ENCODE measurements at regions not wholly inside any gene's neighbourhood (a gene's known extent, or its start where the extent isn't known, plus 50 kb on each side); places are given as distances from the start of the nearest gene placed in this dataset.

DNA sequence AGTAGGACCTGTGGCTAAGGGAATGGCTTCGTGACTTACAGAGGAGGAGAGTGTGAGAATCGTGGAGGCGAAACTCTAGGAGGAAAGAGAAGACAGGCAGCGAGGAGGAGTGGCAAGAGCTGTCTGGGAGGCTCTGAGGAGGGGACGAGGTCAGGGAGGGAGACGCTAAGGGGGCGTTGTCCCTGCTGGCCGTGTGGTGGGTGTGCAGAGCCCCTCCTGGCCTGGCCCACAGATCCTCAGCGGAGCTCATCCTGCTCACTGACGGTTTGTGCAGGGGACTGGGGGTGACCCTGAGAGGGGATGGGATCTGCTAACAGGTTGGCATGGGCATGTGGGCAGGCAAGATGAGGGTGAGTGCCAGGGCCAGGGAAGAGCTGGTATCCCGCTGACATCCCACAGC, 56.5 kb upstream of the PRR5 start:
- TF ChIP-seq CTCF (IDR thresholded peaks at IDR 0.05) (no peak), SIN3A (IDR thresholded peaks at IDR 0.05; ENCODE audit: borderline replicate concordance, insufficient read depth, low read depth, low read length) (no peak), TCF7L2 (IDR thresholded peaks at IDR 0.05; ENCODE audit: low read depth, low read length) (no peak), REST (IDR thresholded peaks at IDR 0.05; ENCODE audit: insufficient read depth in 1 of 2, low read depth in 2 of 2, low read length in 1 of 2) (no peak), POLR2AphosphoS5 (IDR thresholded peaks at IDR 0.05; ENCODE audit: low read depth, low read length) (no peak)
